Mammary epithelial cell (primary cell): ENCODE measurements at regions not wholly inside any gene's neighbourhood (a gene's known extent, or its start where the extent isn't known, plus 50 kb on each side); places are given as distances from the start of the nearest gene placed in this dataset.

Experiments used
- CTCF ChIP-seq, 2 donors: IDR thresholded peaks in 1 of 2; conservative IDR thresholded peaks in 1 of 2; 2 replicates each; pipeline ENCODE4 v1.5.1; 2011 to 2012; ENCODE audit warnings: inconsistent platforms in 2 of 2, low read length in 2 of 2, mild to moderate bottlenecking in 2 of 2, control low read depth in 1 of 2, low read depth in 1 of 2; ENCODE audit not compliant: insufficient read depth in 1 of 2; ENCODE audit errors: extremely low read depth in 1 of 2
- EZH2 ChIP-seq: IDR thresholded peaks from 2 replicates; pipeline ENCODE4 v1.6.1; 2012; ENCODE audit warnings: low read length, inconsistent platforms, borderline replicate concordance

- TF ChIP-seq EZH2: no peak
- no peak for TF ChIP-seq CTCF (conservative IDR thresholded peaks at IDR 0.05 in 1 of 2, IDR thresholded peaks at IDR 0.05 in 1 of 2; ENCODE audit: extremely low read depth in 1 of 2, insufficient read depth in 1 of 2, low read depth in 1 of 2, low read length in 2 of 2)
These were observed 195.7 kb downstream of the ZNF608 start for GRCh38 chr5:124550731-124551130.
